GM23248 (cell line): ENCODE measurements at regions not wholly inside any gene's neighbourhood (a gene's known extent, or its start where the extent isn't known, plus 50 kb on each side); places are given as distances from the start of the nearest gene placed in this dataset.

ENCODE experiments used
- EZH2 ChIP-seq: fragments of 200-600 bp; sonication (generic); IDR thresholded peaks from 2 replicates; pipeline ENCODE4 v1.6.1; 2018; ENCODE audit warnings: antibody characterized with exemption, mild to moderate bottlenecking; ENCODE audit not compliant: insufficient read depth, poor library complexity, severe bottlenecking
- EZH2phosphoT487 ChIP-seq: fragments of 200-600 bp; sonication (generic); IDR thresholded peaks from 2 replicates; pipeline ENCODE4 v1.6.1; 2018; ENCODE audit warnings: antibody characterized with exemption, moderate library complexity, mild to moderate bottlenecking, low read depth; ENCODE audit not compliant: insufficient read depth

GRCh38 chr18:53920312-53921075 lies 304.0 kb downstream of the MBD2 start:
- TF ChIP-seq EZH2 (no peak), EZH2phosphoT487 (no peak)
